ENCODE measurements at regions not wholly inside any gene's neighbourhood (a gene's known extent, or its start where the extent isn't known, plus 50 kb on each side); places are given as distances from the start of the nearest gene placed in this dataset.

DNA sequence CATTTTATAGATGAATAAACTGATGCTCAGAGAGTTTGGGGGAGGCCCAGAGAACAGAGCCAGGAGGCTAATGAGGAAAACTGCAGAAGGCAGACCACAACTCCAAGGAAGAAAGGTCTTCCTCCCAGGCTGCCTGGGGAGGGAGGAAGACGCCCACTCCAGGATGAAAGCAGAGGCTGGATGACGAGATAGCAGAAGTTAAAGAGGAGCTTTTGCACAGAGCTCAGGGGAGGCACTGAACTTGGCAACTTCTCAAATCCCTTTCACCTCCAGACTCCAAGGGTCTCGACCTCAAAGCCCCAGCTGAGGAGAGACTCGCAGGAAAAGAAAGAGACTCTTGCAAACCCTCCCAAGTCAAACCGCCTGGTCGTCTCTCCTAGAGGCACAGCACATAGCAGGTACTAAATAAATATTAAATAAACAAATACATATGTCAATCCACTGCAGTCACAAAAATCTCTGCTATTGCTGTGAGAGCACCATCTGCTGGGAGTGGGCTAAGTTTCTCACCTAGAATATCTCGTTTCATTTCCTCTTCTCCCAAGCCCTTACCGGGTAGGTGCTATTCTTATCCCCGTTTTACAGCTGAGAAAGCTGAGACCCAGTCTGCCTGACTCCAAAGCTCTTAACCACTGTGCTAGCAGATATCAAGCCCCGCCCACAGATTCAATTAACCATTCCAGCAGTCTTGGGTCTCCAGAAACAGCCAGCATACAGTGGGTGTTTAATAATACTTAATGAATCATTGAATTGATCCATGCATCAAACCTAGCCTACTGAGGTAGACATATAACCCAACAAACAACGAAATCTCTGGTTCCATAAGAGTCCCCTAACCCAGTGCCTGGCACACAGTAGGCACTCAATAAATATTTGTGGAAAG lies 97.8 kb upstream of the HAND1 start:
- no peaks in the 10 kb centered on the region for H3K23me2 ChIP-seq (ENCODE audit: low read depth, low read length)
- no peaks in the 10 kb centered on the region for H3K9me3 ChIP-seq (ENCODE audit: insufficient read depth in 2 of 2, low read depth in 1 of 2, low read length in 1 of 2)
- no peaks in the 10 kb centered on the region for H3K79me1 ChIP-seq (ENCODE audit: low read depth, low read length)
- H3K56ac ChIP-seq (replicated peaks; ENCODE audit: insufficient read length, low read depth, low read length): no peak overlapping the region
- no peaks in the 10 kb centered on the region for H4K20me1 ChIP-seq (replicated peaks in 1 of 2; ENCODE audit: control insufficient read depth in 1 of 2, insufficient read depth in 2 of 2, low read length in 2 of 2)
- no peaks in the 10 kb centered on the region for H3K79me2 ChIP-seq (ENCODE audit: control insufficient read depth in 1 of 2, insufficient read depth in 2 of 2, low read length in 2 of 2)
- no peak overlapping the region for H2AFZ ChIP-seq (ENCODE audit: low read length)
- no peak overlapping the region for H3K4ac ChIP-seq (replicated peaks; ENCODE audit: insufficient read length, low read depth, low read length)
- no peak overlapping the region for H2AK5ac ChIP-seq (ENCODE audit: low read depth, low read length)
- no peak overlapping the region for H3K27ac ChIP-seq (ENCODE audit: low read depth, low read length)
- peaks cover 0 to 4% (median 0%) of the 10 kb centered on the region in 4 experiments; a peak in 5 of 7 replicates for H3K27me3 ChIP-seq (replicated peaks in 1 of 4; ENCODE audit: control insufficient read depth in 3 of 4, extremely low read depth in 1 of 4, insufficient read depth in 3 of 4, low read length in 3 of 4)
- no peak overlapping the region for H3K18ac ChIP-seq (ENCODE audit: extremely low read depth, low read length)
- no peak overlapping the region for H4K8ac ChIP-seq (ENCODE audit: extremely low read depth, insufficient read depth, low read length)
- H2BK5ac ChIP-seq (ENCODE audit: low read depth, low read length): no peak overlapping the region
- H2BK12ac ChIP-seq (ENCODE audit: low read depth, low read length): no peak overlapping the region
- ChIA-PET POLR2A (ENCODE audit: partially characterized antibody) (no interaction called here), CTCF (ENCODE audit: partially characterized antibody) (interaction anchor here (0.6 to 8.6 kb wide), 15 partner anchors 8 to 116 kb away, joined by 3 to 44 read pairs (median 4); no protein-coding TSS in a partner anchor)
- H3K4me3 ChIP-seq (ENCODE audit: extremely low read depth in 1 of 4, insufficient read depth in 2 of 4, low read depth in 3 of 4, low read length in 4 of 4): no peak overlapping the region
- H2BK120ac ChIP-seq (replicated peaks; ENCODE audit: low read depth, low read length): no peak overlapping the region
- no peak overlapping the region for H2BK20ac ChIP-seq (ENCODE audit: low read length)
- FAIRE-seq (no peak), DNase-seq (ENCODE audit: low read depth in 1 of 2, low spot score in 2 of 2) (no peak)
- H3K36me3 ChIP-seq (ENCODE audit: control insufficient read depth in 2 of 4, insufficient read depth in 4 of 4, low read length in 3 of 4): no peaks in the 10 kb centered on the region
- H4K91ac ChIP-seq (replicated peaks; ENCODE audit: insufficient read length, low read length): no peak overlapping the region
- no peak overlapping the region for H3K9ac ChIP-seq (replicated peaks in 1 of 4; ENCODE audit: extremely low read depth in 1 of 4, low read depth in 3 of 4, low read length in 3 of 4)
- H2BK15ac ChIP-seq (ENCODE audit: low read length): no peak overlapping the region
- no peaks in the 10 kb centered on the region; a peak in 1 of 7 replicates for H3K4me1 ChIP-seq (replicated peaks in 1 of 4; ENCODE audit: control insufficient read depth in 3 of 4, insufficient read depth in 4 of 4, low read length in 3 of 4)
- H4K5ac ChIP-seq (ENCODE audit: insufficient read length, low read depth, low read length): no peak overlapping the region
- H3K23ac ChIP-seq (ENCODE audit: insufficient read length): no peak overlapping the region
- 64% methylated on average over 11 of the region's 11 CpGs; no CpG with 5 or more reads in 1 of the 2 experiments for WGBS, 2 experiments (ENCODE audit: extremely low coverage in 1 of 2, insufficient coverage in 1 of 2, insufficient read length in 1 of 2, insufficient replicate concordance in 2 of 2, low coverage in 1 of 2, low lambda C conversion rate in 2 of 2, missing lambda C conversion rate in 1 of 2)
- H3K14ac ChIP-seq (ENCODE audit: insufficient read length): no peak overlapping the region
- no peak overlapping the region for H3K4me2 ChIP-seq (ENCODE audit: insufficient read depth in 1 of 2, low read depth in 2 of 2, low read length in 2 of 2)
- TF ChIP-seq KDM4A (IDR thresholded peaks at IDR 0.05; ENCODE audit: low read depth, low read length, severe bottlenecking) (no peak), TCF12 (IDR thresholded peaks at IDR 0.05; ENCODE audit: low read depth, low read length) (no peak), EGR1 (IDR thresholded peaks at IDR 0.05; ENCODE audit: borderline replicate concordance, low read depth, low read length) (no peak), HDAC6 (IDR thresholded peaks at IDR 0.05; ENCODE audit: low read depth, low read length) (no peak), EZH2 (IDR thresholded peaks at IDR 0.05; ENCODE audit: low read depth, low read length, severe bottlenecking) (no peak), KDM1A (IDR thresholded peaks at IDR 0.05; ENCODE audit: borderline replicate concordance, low read length) (no peak; the same call in 1 of the 2 replicates), ZNF274 (IDR thresholded peaks at IDR 0.05; ENCODE audit: borderline replicate concordance, extremely low read depth, low read length) (no peak), CBX8 (IDR thresholded peaks at IDR 0.05; ENCODE audit: borderline replicate concordance, low read depth, low read length) (no peak), SIX5 (IDR thresholded peaks at IDR 0.05; ENCODE audit: low read depth, low read length) (no peak)
- TF ChIP-seq, protein P1, sequence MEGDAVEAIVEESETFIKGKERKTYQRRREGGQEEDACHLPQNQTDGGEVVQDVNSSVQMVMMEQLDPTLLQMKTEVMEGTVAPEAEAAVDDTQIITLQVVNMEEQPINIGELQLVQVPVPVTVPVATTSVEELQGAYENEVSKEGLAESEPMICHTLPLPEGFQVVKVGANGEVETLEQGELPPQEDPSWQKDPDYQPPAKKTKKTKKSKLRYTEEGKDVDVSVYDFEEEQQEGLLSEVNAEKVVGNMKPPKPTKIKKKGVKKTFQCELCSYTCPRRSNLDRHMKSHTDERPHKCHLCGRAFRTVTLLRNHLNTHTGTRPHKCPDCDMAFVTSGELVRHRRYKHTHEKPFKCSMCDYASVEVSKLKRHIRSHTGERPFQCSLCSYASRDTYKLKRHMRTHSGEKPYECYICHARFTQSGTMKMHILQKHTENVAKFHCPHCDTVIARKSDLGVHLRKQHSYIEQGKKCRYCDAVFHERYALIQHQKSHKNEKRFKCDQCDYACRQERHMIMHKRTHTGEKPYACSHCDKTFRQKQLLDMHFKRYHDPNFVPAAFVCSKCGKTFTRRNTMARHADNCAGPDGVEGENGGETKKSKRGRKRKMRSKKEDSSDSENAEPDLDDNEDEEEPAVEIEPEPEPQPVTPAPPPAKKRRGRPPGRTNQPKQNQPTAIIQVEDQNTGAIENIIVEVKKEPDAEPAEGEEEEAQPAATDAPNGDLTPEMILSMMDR (IDR thresholded peaks at IDR 0.05; ENCODE audit: control extremely low read depth in 1 of 3, insufficient read depth in 1 of 3, low read depth in 1 of 3, low read length in 3 of 3): peak in 2 of 3 experiments; percentile 11 to 24; a peak in 1 of 4 replicates
